IMR-90 (cell line): ENCODE measurements at regions not wholly inside any gene's neighbourhood (a gene's known extent, or its start where the extent isn't known, plus 50 kb on each side); places are given as distances from the start of the nearest gene placed in this dataset.

Experiments
- ATAC-seq: fragments of 200-7000 bp; cut with Tn5 transposase; 2 replicates; pipeline ENCODE4 v1.9.1; 2020; ENCODE audit warnings: low read depth, mild to moderate bottlenecking, moderate library complexity
- BruUV-seq: library from RNA; stranded (reverse); fragments of 400-500 nt; replicated peaks from 2 replicates; lab custom pipeline; 2021; lab: Mats Ljungman, UMichigan
- CTCF ChIA-PET: fragments of 300-600 bp; formaldehyde crosslinking; extraction: SDS; loops from one replicate; lab custom pipeline; 2021; ENCODE audit warnings: antibody characterized with exemption; lab: Yijun Ruan, JAX
- POLR2A ChIA-PET: fragments of 300-600 bp; sonication (Branson Sonifier 250); formaldehyde crosslinking; loops from one replicate; lab custom pipeline; 2022; ENCODE audit warnings: antibody characterized with exemption; ENCODE audit not compliant: unreplicated experiment; lab: Charles Lee
- DNase-seq: peaks from one replicate; pipeline ENCODE4 v3.0.0; 2013
- H2AFZ ChIP-seq: replicated peaks from 2 replicates; pipeline ENCODE3; 2013; ENCODE audit warnings: low read length, mild to moderate bottlenecking; ENCODE audit not compliant: poor library complexity
- H2AK5ac ChIP-seq: 2 replicates; pipeline ENCODE4 v1.6.1; 2013; ENCODE audit warnings: low read depth, low read length, inconsistent platforms
- H2AK9ac ChIP-seq: replicated peaks from 2 replicates; pipeline ENCODE3; 2013; ENCODE audit warnings: mild to moderate bottlenecking, low read depth, low read length, moderate library complexity; ENCODE audit not compliant: poor library complexity
- H2BK120ac ChIP-seq: 2 replicates; pipeline ENCODE4 v1.6.1; 2013; ENCODE audit warnings: low read depth, low read length, inconsistent platforms
- H2BK15ac ChIP-seq: 3 replicates; pipeline ENCODE4 v1.6.1; 2013; ENCODE audit warnings: low read depth, low read length, inconsistent platforms
- H2BK20ac ChIP-seq: 2 replicates; pipeline ENCODE4 v1.6.1; 2013; ENCODE audit warnings: low read depth, mild to moderate bottlenecking, inconsistent platforms, low read length, moderate library complexity
- H2BK5ac ChIP-seq: 2 replicates; pipeline ENCODE4 v1.6.1; 2013; ENCODE audit warnings: mild to moderate bottlenecking, low read depth, low read length, inconsistent platforms; ENCODE audit not compliant: poor library complexity, severe bottlenecking
- H3K14ac ChIP-seq: replicated peaks from 2 replicates; pipeline ENCODE4 v1.6.1; 2013; ENCODE audit warnings: low read depth, low read length, inconsistent platforms
- H3K18ac ChIP-seq: 2 replicates; pipeline ENCODE4 v1.6.1; 2013; ENCODE audit warnings: low read depth, low read length, control low read depth
- H3K23ac ChIP-seq: 2 replicates; pipeline ENCODE4 v1.6.1; 2013; ENCODE audit warnings: low read depth, low read length, inconsistent platforms
- H3K27ac ChIP-seq: 2 replicates; pipeline ENCODE4 v1.5.1; 2013; ENCODE audit warnings: mild to moderate bottlenecking, control low read depth, low read length; ENCODE audit not compliant: insufficient read depth
- H3K27me3 ChIP-seq: 2 replicates; pipeline ENCODE4 v1.6.1; 2013; ENCODE audit warnings: low read length; ENCODE audit not compliant: control insufficient read depth, insufficient read depth
- H3K36me3 ChIP-seq: 2 replicates; pipeline ENCODE4 v1.6.1; 2013; ENCODE audit warnings: low read length, mixed read lengths; ENCODE audit not compliant: control insufficient read depth, insufficient read depth
- H3K4ac ChIP-seq: 2 replicates; pipeline ENCODE4 v1.6.1; 2013; ENCODE audit warnings: low read depth, low read length, inconsistent platforms
- H3K4me1 ChIP-seq: 2 replicates; pipeline ENCODE4 v1.6.1; 2013; ENCODE audit warnings: low read length, mixed read lengths; ENCODE audit not compliant: control insufficient read depth, insufficient read depth
- H3K4me2 ChIP-seq: 2 replicates; pipeline ENCODE4 v1.6.1; 2013; ENCODE audit warnings: low read depth, mild to moderate bottlenecking, control low read depth, low read length, moderate library complexity
- H3K4me3 ChIP-seq: 2 replicates; pipeline ENCODE4 v1.5.1; 2013; ENCODE audit warnings: low read depth, mild to moderate bottlenecking, control low read depth, low read length, moderate library complexity; ENCODE audit not compliant: insufficient read depth
- H3K56ac ChIP-seq: 2 replicates; pipeline ENCODE4 v1.6.1; 2013; ENCODE audit warnings: low read length, inconsistent platforms; ENCODE audit not compliant: insufficient read depth; ENCODE audit errors: extremely low read depth
- H3K79me1 ChIP-seq, 2 experiments: 2 replicates each; pipeline ENCODE4 v1.6.1; 2013; ENCODE audit warnings: low read length in 2 of 2, inconsistent platforms in 1 of 2, low read depth in 1 of 2
- H3K9ac ChIP-seq: 2 replicates; pipeline ENCODE4 v1.6.1; 2013; ENCODE audit warnings: low read depth, low read length, control low read depth
- H3K9me1 ChIP-seq: 2 replicates; pipeline ENCODE4 v1.6.1; 2013; ENCODE audit warnings: low read length, inconsistent platforms; ENCODE audit not compliant: insufficient read depth
- H3K9me3 ChIP-seq: 2 replicates; pipeline ENCODE4 v1.6.1; 2013; ENCODE audit warnings: low read length; ENCODE audit not compliant: control insufficient read depth, insufficient read depth
- H4K20me1 ChIP-seq: 2 replicates; pipeline ENCODE4 v1.6.1; 2013; ENCODE audit warnings: low read length, inconsistent platforms; ENCODE audit not compliant: insufficient read depth
- H4K5ac ChIP-seq: 2 replicates; pipeline ENCODE4 v1.6.1; 2013; ENCODE audit warnings: mild to moderate bottlenecking, low read depth, low read length, control low read depth
- H4K8ac ChIP-seq, 2 experiments: 2 replicates each; pipeline ENCODE4 v1.6.1; 2013; ENCODE audit warnings: low read depth in 2 of 2, low read length in 2 of 2, control low read depth in 1 of 2, inconsistent platforms in 1 of 2
- H4K91ac ChIP-seq: 2 replicates; pipeline ENCODE4 v1.6.1; 2013; ENCODE audit warnings: low read depth, low read length, inconsistent platforms; ENCODE audit not compliant: insufficient read depth
- CEBPB ChIP-seq: IDR thresholded peaks from 2 replicates; pipeline ENCODE4 v1.6.1; 2012; ENCODE audit warnings: low read depth, low read length, improper control_type of control experiment
- CHD1 ChIP-seq: IDR thresholded peaks from 2 replicates; pipeline ENCODE4 v1.6.1; 2012; ENCODE audit warnings: low read depth, low read length, improper control_type of control experiment
- CTCF ChIP-seq: conservative IDR thresholded peaks from 2 replicates; pipeline ENCODE4 v1.5.1; 2012; ENCODE audit warnings: mild to moderate bottlenecking, low read depth, low read length, improper control_type of control experiment
- ELK1 ChIP-seq: fragments of 150-350 bp; IDR thresholded peaks from 2 replicates; pipeline ENCODE4 v1.6.1; 2016; ENCODE audit warnings: low read depth, mild to moderate bottlenecking, low read length, moderate library complexity, borderline replicate concordance
- FOS ChIP-seq: fragments of 150-350 bp; IDR thresholded peaks from 2 replicates; pipeline ENCODE4 v1.6.1; 2016; ENCODE audit warnings: low read depth, low read length
- MAFK ChIP-seq: IDR thresholded peaks from 2 replicates; pipeline ENCODE4 v1.6.1; 2012; ENCODE audit warnings: low read depth, low read length, improper control_type of control experiment
- MAZ ChIP-seq: IDR thresholded peaks from 2 replicates; pipeline ENCODE4 v1.6.1; 2012; ENCODE audit warnings: low read depth, mild to moderate bottlenecking, low read length, improper control_type of control experiment, moderate library complexity, borderline replicate concordance
- MXI1 ChIP-seq: IDR thresholded peaks from 2 replicates; pipeline ENCODE4 v1.6.1; 2012; ENCODE audit warnings: low read depth, mild to moderate bottlenecking, low read length, moderate library complexity, borderline replicate concordance
- NFE2L2 ChIP-seq: fragments of 150-350 bp; IDR thresholded peaks from 2 replicates; pipeline ENCODE4 v1.6.1; 2016; ENCODE audit warnings: low read depth, mild to moderate bottlenecking, low read length
- POLR2A ChIP-seq: IDR thresholded peaks from 2 replicates; pipeline ENCODE4 v1.6.1; 2012; ENCODE audit warnings: mild to moderate bottlenecking, low read depth, low read length
- RAD21 ChIP-seq: IDR thresholded peaks from 2 replicates; pipeline ENCODE4 v1.6.1; 2012; ENCODE audit warnings: low read length, improper control_type of control experiment
- RCOR1 ChIP-seq: IDR thresholded peaks from 2 replicates; pipeline ENCODE4 v1.6.1; 2012; ENCODE audit warnings: mild to moderate bottlenecking, low read length, improper control_type of control experiment; ENCODE audit not compliant: insufficient replicate concordance
- RFX5 ChIP-seq: IDR thresholded peaks from 2 replicates; pipeline ENCODE4 v1.8.0; 2012; ENCODE audit warnings: low read depth, mild to moderate bottlenecking, low read length, moderate library complexity
- SMC3 ChIP-seq: fragments of 150-350 bp; IDR thresholded peaks from 2 replicates; pipeline ENCODE4 v1.6.1; 2016; ENCODE audit warnings: low read depth, mild to moderate bottlenecking, antibody characterized with exemption, low read length, moderate library complexity
- USF2 ChIP-seq: fragments of 150-350 bp; IDR thresholded peaks from 2 replicates; pipeline ENCODE4 v1.6.1; 2017; ENCODE audit warnings: mild to moderate bottlenecking, antibody characterized with exemption, low read length, low read depth
- WGBS, 2 experiments: methylation state at CpG; one replicate each; pipeline versions ENCODE4 v1.1.5 to v1.1.7; 2013; ENCODE audit warnings: missing lambda C conversion rate in 2 of 2; ENCODE audit not compliant: insufficient read length in 1 of 2; ENCODE audit errors: extremely low coverage in 2 of 2; 5-methylcytosine and 5-hydroxymethylcytosine counted together
- dilution Hi-C: fragments of 300-500 bp; cut with HindIII; formaldehyde crosslinking; loops from one replicate; pipeline ENCODE4 v1.14.3; 2018; ENCODE audit warnings: low sequenced_read_pairs; ENCODE audit not compliant: unreplicated experiment
- in situ Hi-C: fragments of 300-500 bp; cut with MboI; formaldehyde crosslinking; loops from 3 replicates; pipeline ENCODE4 v1.14.3; 2019; ENCODE audit warnings: low sequenced_read_pairs, inconsistent platforms, mixed read lengths
- intact Hi-C: fragments of 100-400 bp; cut with micrococcal nuclease; formaldehyde crosslinking; loops from 2 replicates; pipeline ENCODE4 v1.10.0; 2022

GRCh38 chr4:154088741-154089140 lies 299.9 kb upstream of the SFRP2 start:
- H2AFZ ChIP-seq: no peak overlapping the region
- no peak overlapping the region for H2BK20ac ChIP-seq
- ATAC-seq (no peak), DNase-seq (no peak)
- H4K5ac ChIP-seq: no peak overlapping the region
- no peak overlapping the region for H3K56ac ChIP-seq
- H4K91ac ChIP-seq: no peak overlapping the region
- TF ChIP-seq CTCF: no peak
- no peak for TF ChIP-seq FOS
- TF ChIP-seq MXI1: no peak
- TF ChIP-seq USF2: no peak
- no peak for TF ChIP-seq ELK1
- no peak for TF ChIP-seq RFX5
- TF ChIP-seq MAFK: no peak
- no peak for TF ChIP-seq RCOR1
- no peak for TF ChIP-seq NFE2L2
- TF ChIP-seq MAZ: no peak
- TF ChIP-seq POLR2A: no peak
- no peak for TF ChIP-seq SMC3
- no peak for TF ChIP-seq RAD21
- TF ChIP-seq CHD1: no peak
- no peak for TF ChIP-seq CEBPB
- no peak overlapping the region for H2BK15ac ChIP-seq
- CTCF ChIA-PET: no interaction called here
- no TSS peak for BruUV-seq
- H3K27me3 ChIP-seq: no peaks in the 10 kb centered on the region
- H3K14ac ChIP-seq: no peak overlapping the region
- H3K4ac ChIP-seq: no peak overlapping the region
- H3K23ac ChIP-seq: no peak overlapping the region
- H3K9me3 ChIP-seq: no peaks in the 10 kb centered on the region; the same call in 1 of the 2 replicates
- H2BK120ac ChIP-seq: no peak overlapping the region
- H3K9ac ChIP-seq: no peak overlapping the region
- no CpG with 5 or more reads among the region's 2 CpGs for WGBS, 2 experiments
- H3K4me1 ChIP-seq: no peaks in the 10 kb centered on the region
- no peak overlapping the region for H3K4me2 ChIP-seq
- no peak overlapping the region for H3K4me3 ChIP-seq
- no peak overlapping the region for H4K8ac ChIP-seq
- no peak overlapping the region for H2AK5ac ChIP-seq
- H2BK5ac ChIP-seq: no peak overlapping the region
- H3K9me1 ChIP-seq: no peaks in the 10 kb centered on the region
- H2AK9ac ChIP-seq: no peak overlapping the region
- POLR2A ChIA-PET: no interaction called here
- in situ Hi-C loops (no loop called here), intact Hi-C loops (no loop called here), dilution Hi-C loops (no loop called here)
- H4K20me1 ChIP-seq: no peaks in the 10 kb centered on the region
- H3K27ac ChIP-seq: no peak overlapping the region
- H3K36me3 ChIP-seq: no peaks in the 10 kb centered on the region
- H3K18ac ChIP-seq: no peak overlapping the region
- no peaks in the 10 kb centered on the region for H3K79me1 ChIP-seq
